ENCODE measurements at regions not wholly inside any gene's neighbourhood (a gene's known extent, or its start where the extent isn't known, plus 50 kb on each side); places are given as distances from the start of the nearest gene placed in this dataset.

DNA sequence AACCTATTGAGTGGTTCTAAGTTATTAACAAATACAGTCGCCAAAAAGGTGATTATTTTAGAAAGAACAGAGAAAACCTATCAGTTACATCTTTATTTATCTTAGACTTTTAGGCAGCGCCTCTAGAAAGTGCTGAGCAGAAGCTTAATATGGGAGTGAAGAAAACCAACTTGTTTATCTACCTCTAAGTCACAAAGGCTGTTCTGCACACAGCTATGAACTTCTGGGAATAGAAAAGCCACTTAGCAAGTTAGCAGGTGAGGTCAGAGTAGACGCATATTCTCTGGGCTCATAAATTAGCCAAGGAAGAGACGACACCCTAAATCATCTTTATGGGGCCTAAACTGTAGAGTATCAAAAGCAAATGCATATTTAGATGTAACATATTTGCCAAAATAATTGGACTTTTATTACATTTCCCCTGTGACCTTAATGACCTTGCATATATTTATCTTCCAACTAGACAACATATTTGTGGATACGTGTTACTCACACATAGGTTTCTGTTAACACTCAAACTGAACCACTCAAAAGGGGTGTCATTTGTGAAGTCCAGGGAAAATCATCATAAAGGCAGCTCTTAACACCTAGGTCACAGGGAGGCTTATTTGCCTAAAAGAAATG is 267.1 kb downstream of the ADGB start:
- Histone ChIP-seq H3K9ac (ENCODE audit: low read length) (no peak overlapping the region), H3K4me1 (ENCODE audit: control insufficient read depth, low read depth, low read length) (no peaks in the 10 kb centered on the region), H3K36me3 (ENCODE audit: control insufficient read depth, low read depth, low read length) (no peaks in the 10 kb centered on the region), H3K27me3 (ENCODE audit: control insufficient read depth, insufficient read depth, low read length) (no peaks in the 10 kb centered on the region), H3K27ac (ENCODE audit: low read length) (no peak overlapping the region), H3K9me3 (ENCODE audit: control insufficient read depth, low read depth, low read length) (no peaks in the 10 kb centered on the region), H3K4me3 (ENCODE audit: low read length) (no peak overlapping the region)

DNA sequence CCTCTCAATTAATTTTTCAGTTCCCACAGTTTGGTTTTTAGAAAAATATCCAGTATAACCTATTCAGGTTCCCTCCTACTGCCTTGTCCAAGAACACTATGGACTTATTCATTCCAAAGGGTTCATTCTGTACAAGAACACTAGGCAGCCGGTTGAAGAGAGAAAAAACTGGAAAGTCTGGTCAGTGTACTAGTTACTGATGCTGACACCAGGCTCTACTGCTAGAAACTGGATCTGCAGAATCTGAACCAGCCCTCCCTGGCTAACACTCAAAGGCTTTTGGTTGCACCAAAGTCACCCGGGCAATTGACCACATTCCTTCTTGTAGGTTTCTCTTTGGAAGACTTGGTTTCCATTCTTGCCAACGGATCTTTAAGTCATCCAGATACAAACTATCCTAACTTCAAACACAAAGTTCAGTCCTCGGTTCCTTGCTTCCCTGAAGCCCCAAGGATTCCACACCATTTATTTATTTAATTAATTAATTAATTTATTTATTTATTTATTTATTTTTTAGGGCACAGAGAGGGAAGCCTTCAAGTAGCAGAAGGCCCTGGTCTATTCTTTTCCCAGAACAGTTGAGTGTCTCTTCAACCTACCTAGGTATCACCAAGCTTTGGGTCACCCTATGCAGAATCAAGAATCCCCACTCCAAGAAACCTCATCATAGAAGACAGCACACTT is 268.1 kb downstream of the ADGB start:
- Histone ChIP-seq H3K27me3 (ENCODE audit: control insufficient read depth, insufficient read depth, low read length) (no peaks in the 10 kb centered on the region), H3K36me3 (ENCODE audit: control insufficient read depth, low read depth, low read length) (no peaks in the 10 kb centered on the region), H3K9ac (ENCODE audit: low read length) (no peak overlapping the region), H3K27ac (ENCODE audit: low read length) (no peak overlapping the region), H3K4me1 (ENCODE audit: control insufficient read depth, low read depth, low read length) (no peaks in the 10 kb centered on the region), H3K9me3 (ENCODE audit: control insufficient read depth, low read depth, low read length) (no peaks in the 10 kb centered on the region), H3K4me3 (ENCODE audit: low read length) (no peak overlapping the region)

DNA sequence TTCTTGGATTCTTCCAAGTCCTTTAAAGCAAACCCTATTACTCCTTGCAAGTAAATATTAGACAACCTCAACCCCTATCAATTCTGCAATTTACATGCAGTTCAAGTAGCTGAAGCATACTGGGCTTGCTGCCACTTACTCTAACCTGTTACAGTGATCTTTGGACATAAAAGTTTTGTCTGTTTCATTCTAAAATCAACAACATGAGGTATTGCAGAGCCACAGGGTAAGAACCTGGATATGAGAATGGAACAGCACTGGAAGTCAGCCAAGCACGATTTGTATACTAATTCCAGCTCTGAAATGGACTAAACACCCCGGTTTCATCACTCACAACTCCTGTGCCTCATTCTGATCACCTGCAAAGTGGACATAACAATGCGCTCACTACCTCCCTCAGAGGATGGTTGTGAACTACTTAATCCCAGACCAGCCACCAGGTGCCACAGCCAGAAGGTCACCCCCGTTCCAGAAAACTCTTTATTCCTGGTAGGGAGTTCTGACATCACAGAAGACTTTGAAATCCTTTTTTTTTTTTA is 270.0 kb downstream of the ADGB start:
- Histone ChIP-seq H3K9ac (ENCODE audit: low read length) (no peak overlapping the region), H3K36me3 (ENCODE audit: control insufficient read depth, low read depth, low read length) (no peaks in the 10 kb centered on the region), H3K4me3 (ENCODE audit: low read length) (no peak overlapping the region), H3K4me1 (ENCODE audit: control insufficient read depth, low read depth, low read length) (no peaks in the 10 kb centered on the region), H3K27ac (ENCODE audit: low read length) (no peak overlapping the region), H3K27me3 (ENCODE audit: control insufficient read depth, insufficient read depth, low read length) (no peaks in the 10 kb centered on the region), H3K9me3 (ENCODE audit: control insufficient read depth, low read depth, low read length) (no peaks in the 10 kb centered on the region)

DNA sequence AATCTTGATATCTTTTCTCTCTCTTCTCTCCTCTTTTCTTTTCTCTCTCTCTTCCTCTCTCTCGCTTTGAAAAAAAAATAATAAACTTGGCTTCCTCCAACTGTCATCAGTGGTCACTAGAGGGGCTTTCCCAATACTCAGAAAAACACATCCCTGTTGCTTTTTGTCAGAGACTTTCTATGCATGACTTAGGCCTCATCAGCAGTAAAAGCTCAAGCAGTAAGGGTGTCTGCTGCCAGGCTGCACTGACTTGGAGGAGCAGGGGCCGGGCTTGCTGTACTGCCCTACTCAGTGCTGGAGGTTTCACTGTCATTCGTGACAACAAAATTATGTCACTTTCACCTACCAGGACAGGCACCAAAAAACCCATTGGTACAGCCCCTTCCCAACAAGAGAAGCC is 272.0 kb downstream of the ADGB start:
- Histone ChIP-seq H3K36me3 (ENCODE audit: control insufficient read depth, low read depth, low read length) (no peaks in the 10 kb centered on the region), H3K27ac (ENCODE audit: low read length) (no peak overlapping the region), H3K27me3 (ENCODE audit: control insufficient read depth, insufficient read depth, low read length) (no peaks in the 10 kb centered on the region)

DNA sequence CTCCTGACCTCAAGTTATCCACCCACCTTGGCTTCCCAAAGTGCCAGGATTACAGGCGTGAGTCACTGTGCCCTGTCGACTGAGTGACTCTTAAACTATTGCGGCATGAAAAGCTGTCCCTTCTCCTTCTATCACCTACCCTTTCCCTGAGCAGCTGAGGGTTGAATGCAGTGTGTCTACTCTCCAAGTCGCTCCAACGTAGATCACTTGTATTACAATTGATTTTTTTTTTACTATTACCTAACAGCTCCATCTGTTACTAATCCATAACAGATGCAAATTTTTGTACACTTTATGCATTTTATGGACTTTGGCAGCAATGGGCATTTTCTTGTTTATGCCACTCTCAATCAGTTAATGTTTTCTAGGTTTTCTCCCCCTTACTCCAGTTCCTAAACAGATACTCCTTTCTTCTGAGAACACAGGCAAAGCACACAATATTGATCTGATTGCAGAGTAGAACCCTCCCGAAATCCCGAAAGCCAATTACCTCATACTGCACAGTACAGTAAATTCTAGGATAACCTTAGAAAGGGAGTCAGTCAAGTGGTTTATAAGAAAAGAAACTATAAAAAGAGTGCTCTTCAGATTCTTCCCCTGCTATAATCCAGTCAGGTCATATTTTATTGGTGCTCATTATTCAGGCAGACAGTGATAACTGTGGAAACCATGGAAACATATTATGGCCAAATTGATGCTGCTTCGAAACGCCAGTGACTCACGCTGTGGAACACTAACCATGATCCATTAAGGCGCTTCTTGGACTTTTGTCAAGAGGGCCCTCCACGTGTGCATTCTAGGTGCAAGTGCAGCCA is 273.0 kb downstream of the ADGB start:
- Histone ChIP-seq H3K27me3 (ENCODE audit: control insufficient read depth, insufficient read depth, low read length) (no peaks in the 10 kb centered on the region), H3K4me3 (ENCODE audit: low read length) (no peak overlapping the region), H3K9me3 (ENCODE audit: control insufficient read depth, low read depth, low read length) (no peaks in the 10 kb centered on the region), H3K27ac (ENCODE audit: low read length) (no peak overlapping the region), H3K9ac (ENCODE audit: low read length) (no peak overlapping the region), H3K4me1 (ENCODE audit: control insufficient read depth, low read depth, low read length) (no peaks in the 10 kb centered on the region), H3K36me3 (ENCODE audit: control insufficient read depth, low read depth, low read length) (no peaks in the 10 kb centered on the region)

More for the DNA sequence above, 272.0 kb downstream of the ADGB start:
- no peak overlapping the region for H3K9ac ChIP-seq (ENCODE audit: low read length)
- no peak overlapping the region for H3K4me3 ChIP-seq (ENCODE audit: low read length)
- no peaks in the 10 kb centered on the region for H3K4me1 ChIP-seq (ENCODE audit: control insufficient read depth, low read depth, low read length)
- no peaks in the 10 kb centered on the region for H3K9me3 ChIP-seq (ENCODE audit: control insufficient read depth, low read depth, low read length)

DNA sequence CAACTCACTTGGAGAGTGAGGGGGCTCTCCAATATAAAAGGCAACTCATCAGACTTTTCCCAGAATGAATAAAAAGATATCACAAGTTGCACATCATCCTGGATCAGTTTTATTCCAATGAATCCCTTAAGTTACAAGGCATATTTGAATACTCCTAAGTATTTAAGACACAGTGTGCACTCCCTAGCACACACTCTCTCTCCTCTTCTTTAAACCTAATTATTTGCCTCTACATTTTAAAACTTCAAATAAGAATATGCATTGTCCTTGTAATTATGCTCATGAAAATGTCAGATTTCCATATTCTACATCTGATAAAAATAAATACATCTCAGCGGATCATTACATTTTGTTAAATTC is 273.6 kb downstream of the ADGB start:
- Histone ChIP-seq H3K4me1 (ENCODE audit: control insufficient read depth, low read depth, low read length) (no peaks in the 10 kb centered on the region), H3K4me3 (ENCODE audit: low read length) (no peak overlapping the region), H3K9me3 (ENCODE audit: control insufficient read depth, low read depth, low read length) (no peaks in the 10 kb centered on the region), H3K9ac (ENCODE audit: low read length) (no peak overlapping the region), H3K27me3 (ENCODE audit: control insufficient read depth, insufficient read depth, low read length) (no peaks in the 10 kb centered on the region), H3K27ac (ENCODE audit: low read length) (no peak overlapping the region), H3K36me3 (ENCODE audit: control insufficient read depth, low read depth, low read length) (no peaks in the 10 kb centered on the region)

DNA sequence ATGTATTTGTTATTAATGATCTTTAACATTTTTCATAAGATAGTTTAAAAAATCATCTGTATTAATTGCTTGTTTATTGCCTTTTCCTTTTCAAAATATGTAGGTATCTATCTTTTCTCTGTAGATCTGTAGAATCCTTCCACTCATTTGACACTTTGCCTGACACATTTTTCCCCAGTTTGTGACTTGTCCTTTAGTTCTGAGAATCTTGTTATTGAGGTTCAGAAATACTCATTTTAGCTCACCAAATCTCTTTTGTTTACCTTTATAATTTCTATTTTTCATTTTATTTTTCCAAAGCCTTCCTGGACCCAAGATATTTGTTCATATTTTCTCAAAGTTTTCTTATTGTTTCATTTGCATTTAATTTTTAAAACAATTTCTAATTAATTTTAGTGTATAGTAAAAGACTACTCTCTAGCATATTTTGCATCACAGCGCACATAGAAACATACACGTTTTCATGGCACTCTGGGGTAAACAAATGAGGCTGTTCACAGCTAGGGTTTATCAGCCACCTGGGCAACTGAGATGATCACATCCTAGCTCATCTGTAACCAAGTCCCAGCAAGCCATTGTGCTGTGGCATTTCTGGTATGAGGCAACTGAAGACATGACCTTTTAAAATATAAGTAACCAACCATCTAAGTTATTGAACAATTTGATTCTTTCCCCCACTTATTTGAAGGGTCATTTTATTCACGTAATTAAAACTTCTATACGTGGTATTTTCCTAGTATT is 275.7 kb downstream of the ADGB start:
- no peak overlapping the region for H3K27ac ChIP-seq (ENCODE audit: low read length)
- no peak overlapping the region for H3K9ac ChIP-seq (ENCODE audit: low read length)
- no peaks in the 10 kb centered on the region for H3K9me3 ChIP-seq (ENCODE audit: control insufficient read depth, low read depth, low read length)

DNA sequence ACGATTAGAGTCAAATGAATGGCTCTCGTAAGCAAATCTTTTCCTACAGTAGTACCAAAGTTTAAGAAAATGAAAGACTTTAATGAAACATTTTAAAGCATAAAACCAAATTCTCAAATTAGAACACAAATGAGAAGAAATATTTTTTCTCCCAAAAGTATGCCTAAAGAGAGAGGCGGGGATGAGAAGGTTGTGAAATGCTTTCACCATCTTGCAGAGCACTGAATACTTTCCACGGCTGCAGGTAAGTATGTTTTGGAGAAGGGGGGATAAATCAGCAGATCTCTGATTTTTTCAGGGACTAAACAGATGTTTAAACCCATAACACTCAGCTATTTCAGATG is 277.1 kb downstream of the ADGB start:
- no peak overlapping the region for H3K27ac ChIP-seq (ENCODE audit: low read length)
- no peaks in the 10 kb centered on the region for H3K36me3 ChIP-seq (ENCODE audit: control insufficient read depth, low read depth, low read length)
- H3K9ac ChIP-seq (ENCODE audit: low read length): no peak overlapping the region
- H3K9me3 ChIP-seq (ENCODE audit: control insufficient read depth, low read depth, low read length): no peaks in the 10 kb centered on the region
- H3K4me3 ChIP-seq (ENCODE audit: low read length): no peak overlapping the region
- no peaks in the 10 kb centered on the region for H3K4me1 ChIP-seq (ENCODE audit: control insufficient read depth, low read depth, low read length)
- H3K27me3 ChIP-seq (ENCODE audit: control insufficient read depth, insufficient read depth, low read length): no peaks in the 10 kb centered on the region

More for the DNA sequence above, 275.7 kb downstream of the ADGB start:
- H3K36me3 ChIP-seq (ENCODE audit: control insufficient read depth, low read depth, low read length): no peaks in the 10 kb centered on the region
- H3K27me3 ChIP-seq (ENCODE audit: control insufficient read depth, insufficient read depth, low read length): no peaks in the 10 kb centered on the region
- no peaks in the 10 kb centered on the region for H3K4me1 ChIP-seq (ENCODE audit: control insufficient read depth, low read depth, low read length)
- no peak overlapping the region for H3K4me3 ChIP-seq (ENCODE audit: low read length)

DNA sequence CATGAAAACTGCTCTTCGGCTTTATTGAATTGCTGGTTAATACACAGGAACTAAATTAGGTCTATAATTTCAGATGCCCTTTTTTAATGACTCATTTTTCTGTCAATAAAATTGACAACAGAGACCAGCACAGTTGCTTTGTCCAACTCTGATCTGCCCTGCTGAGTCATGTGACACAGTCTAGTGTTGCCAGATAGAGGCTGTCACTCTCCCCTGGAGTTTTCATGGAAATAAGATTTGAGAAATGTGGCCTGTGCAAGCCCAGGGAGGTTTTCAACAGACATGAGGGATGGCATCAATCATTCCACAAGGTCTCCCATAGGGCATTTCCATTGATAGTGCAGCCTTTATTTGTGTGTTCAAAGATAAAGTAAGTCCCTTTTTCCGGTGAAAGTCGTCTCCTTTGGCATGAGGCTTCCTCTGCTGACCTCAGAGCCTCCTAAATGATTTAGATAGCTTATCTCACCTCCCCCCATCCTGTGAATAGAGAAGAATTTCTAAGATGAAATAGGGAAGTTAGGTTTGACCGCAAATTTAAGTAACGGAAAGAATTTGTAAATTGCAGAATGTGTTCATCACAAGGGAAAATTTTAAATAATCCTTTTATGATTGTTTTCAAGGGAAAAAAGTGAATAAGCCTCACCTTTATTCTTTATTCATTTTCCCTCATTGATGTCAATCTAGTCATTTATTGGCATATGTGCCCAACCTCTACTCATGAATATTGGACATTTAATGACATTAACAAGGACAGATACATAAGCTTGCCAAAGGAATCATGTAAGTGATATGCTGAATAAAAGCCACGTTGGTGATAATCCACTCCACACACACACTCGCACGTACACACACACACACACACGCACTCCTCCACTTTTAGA is 277.7 kb downstream of the ADGB start:
- H3K4me3 ChIP-seq (ENCODE audit: low read length): no peak overlapping the region
- H3K36me3 ChIP-seq (ENCODE audit: control insufficient read depth, low read depth, low read length): no peaks in the 10 kb centered on the region
- no peaks in the 10 kb centered on the region for H3K27me3 ChIP-seq (ENCODE audit: control insufficient read depth, insufficient read depth, low read length)
- no peak overlapping the region for H3K9ac ChIP-seq (ENCODE audit: low read length)
- no peaks in the 10 kb centered on the region for H3K4me1 ChIP-seq (ENCODE audit: control insufficient read depth, low read depth, low read length)
- H3K9me3 ChIP-seq (ENCODE audit: control insufficient read depth, low read depth, low read length): no peaks in the 10 kb centered on the region
- no peak overlapping the region for H3K27ac ChIP-seq (ENCODE audit: low read length)

DNA sequence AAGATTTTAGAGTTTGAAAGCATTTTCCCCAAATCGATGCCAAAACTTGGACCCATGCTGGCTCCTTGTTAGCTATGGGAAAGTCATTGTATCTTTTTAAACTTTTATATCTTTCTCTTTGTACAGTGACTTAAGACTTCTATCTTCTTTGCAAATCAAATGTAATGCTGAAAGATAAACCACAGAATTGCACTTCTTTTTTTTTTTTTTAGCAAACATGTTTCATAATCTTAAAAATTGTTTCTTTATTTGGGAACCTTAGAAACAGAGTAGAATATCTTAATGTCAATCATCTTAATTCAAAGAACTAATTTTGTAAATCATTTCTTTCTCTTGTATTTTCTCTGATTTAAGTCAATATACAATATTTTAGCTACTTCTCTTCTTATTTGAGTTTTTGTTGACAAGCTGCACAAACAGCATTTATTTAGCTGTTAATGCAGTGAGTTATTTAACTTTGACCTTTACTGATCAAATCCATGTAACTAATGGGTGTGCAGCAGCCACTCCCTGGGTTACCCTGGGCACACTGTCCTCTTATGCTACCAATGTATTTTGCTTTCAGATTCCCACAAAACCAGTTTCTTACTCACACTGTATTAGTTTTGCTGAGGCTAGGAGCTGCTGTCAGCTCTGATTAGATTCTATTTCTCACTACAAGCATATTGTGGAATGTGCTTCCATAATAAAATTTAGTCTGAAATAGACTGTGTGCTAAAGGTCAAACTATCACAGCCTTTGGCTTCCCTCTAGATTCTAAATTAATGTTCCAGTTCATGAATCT is 279.6 kb downstream of the ADGB start:
- H3K4me3 ChIP-seq (ENCODE audit: low read length): no peak overlapping the region
- no peak overlapping the region for H3K27ac ChIP-seq (ENCODE audit: low read length)
- H3K27me3 ChIP-seq (ENCODE audit: control insufficient read depth, insufficient read depth, low read length): no peaks in the 10 kb centered on the region
- no peaks in the 10 kb centered on the region for H3K4me1 ChIP-seq (ENCODE audit: control insufficient read depth, low read depth, low read length)
- no peaks in the 10 kb centered on the region for H3K9me3 ChIP-seq (ENCODE audit: control insufficient read depth, low read depth, low read length)
- H3K9ac ChIP-seq (ENCODE audit: low read length): no peak overlapping the region
- H3K36me3 ChIP-seq (ENCODE audit: control insufficient read depth, low read depth, low read length): no peaks in the 10 kb centered on the region
